OCI-LY7 (cell line): ENCODE measurements at regions not wholly inside any gene's neighbourhood (a gene's known extent, or its start where the extent isn't known, plus 50 kb on each side); places are given as distances from the start of the nearest gene placed in this dataset.

ENCODE experiments used
- BruUV-seq: library from RNA; stranded (reverse); fragments of 400-500 nt; replicated peaks from 2 replicates; lab custom pipeline; 2021; lab: Mats Ljungman, UMichigan
- CTCF ChIA-PET: fragments of 300-600 bp; sonication (Branson Sonifier 250); formaldehyde crosslinking; loops from one replicate; lab custom pipeline; 2022; ENCODE audit warnings: antibody characterized with exemption; ENCODE audit not compliant: unreplicated experiment; lab: Charles Lee
- POLR2A ChIA-PET: fragments of 300-600 bp; sonication (Branson Sonifier 250); formaldehyde crosslinking; loops from one replicate; lab custom pipeline; 2022; ENCODE audit warnings: antibody characterized with exemption; lab: Charles Lee
- DNase-seq: peaks from one replicate; pipeline ENCODE4 v3.0.0-alpha.2; 2015; ENCODE audit warnings: low spot score
- H2AFZ ChIP-seq: fragments of 200-600 bp; sonication (generic), shearing (Covaris generic); 2 replicates; pipeline ENCODE4 v1.6.1; 2014; ENCODE audit warnings: mild to moderate bottlenecking, antibody characterized with exemption, low read length, moderate library complexity
- H3K27ac ChIP-seq: fragments of 200-600 bp; sonication (generic); 2 replicates; pipeline ENCODE4 v1.5.1; 2014; ENCODE audit warnings: mixed run types, low read depth, mild to moderate bottlenecking, moderate library complexity, low read length, inconsistent platforms; ENCODE audit not compliant: poor library complexity, severe bottlenecking
- H3K36me3 ChIP-seq: fragments of 200-600 bp; sonication (generic); 2 replicates; pipeline ENCODE4 v1.6.1; 2014; ENCODE audit warnings: mild to moderate bottlenecking, antibody characterized with exemption, low read length, moderate library complexity, mixed read lengths; ENCODE audit not compliant: insufficient read depth
- H3K4me1 ChIP-seq: fragments of 200-600 bp; sonication (generic); 2 replicates; pipeline ENCODE4 v1.5.1; 2014; ENCODE audit warnings: mild to moderate bottlenecking, low read length; ENCODE audit not compliant: insufficient read depth, poor library complexity, severe bottlenecking
- H3K4me2 ChIP-seq: fragments of 200-600 bp; sonication (generic); 2 replicates; pipeline ENCODE4 v1.6.1; 2014; ENCODE audit warnings: mild to moderate bottlenecking, low read length
- H3K4me3 ChIP-seq: fragments of 200-600 bp; sonication (generic); 2 replicates; pipeline ENCODE4 v1.5.1; 2014; ENCODE audit warnings: mild to moderate bottlenecking, low read depth, low read length; ENCODE audit not compliant: poor library complexity, severe bottlenecking
- H3K79me2 ChIP-seq: fragments of 200-600 bp; sonication (generic); 2 replicates; pipeline ENCODE4 v1.6.1; 2016; ENCODE audit warnings: low read depth, mild to moderate bottlenecking, low read length, moderate library complexity, mixed read lengths; ENCODE audit not compliant: insufficient read depth
- H3K9me2 ChIP-seq: fragments of 200-600 bp; sonication (generic); 2 replicates; pipeline ENCODE4 v1.6.1; 2016; ENCODE audit warnings: mild to moderate bottlenecking, low read length, mixed read lengths; ENCODE audit not compliant: insufficient read depth
- H3K9me3 ChIP-seq: fragments of 200-600 bp; sonication (generic); 2 replicates; pipeline ENCODE4 v1.6.1; 2014; ENCODE audit warnings: mild to moderate bottlenecking, mixed run types, low read length, mixed read lengths
- H4K20me1 ChIP-seq: fragments of 200-600 bp; sonication (generic); 2 replicates; pipeline ENCODE4 v1.6.1; 2014; ENCODE audit warnings: mild to moderate bottlenecking, antibody characterized with exemption, low read length, moderate library complexity, mixed read lengths; ENCODE audit not compliant: insufficient read depth
- CTCF ChIP-seq: fragments of 200-600 bp; sonication (generic); conservative IDR thresholded peaks from 2 replicates; pipeline ENCODE4 v1.5.1; 2014; ENCODE audit warnings: mild to moderate bottlenecking, antibody characterized with exemption, low read length, moderate library complexity, mixed read lengths
- EZH2phosphoT487 ChIP-seq: fragments of 200-600 bp; sonication (generic); IDR thresholded peaks from 2 replicates; pipeline ENCODE4 v1.6.1; 2018; ENCODE audit warnings: low read depth, borderline replicate concordance, mild to moderate bottlenecking, mixed run types, antibody characterized with exemption, low read length, moderate library complexity, mixed read lengths
- intact Hi-C: fragments of 100-400 bp; cut with micrococcal nuclease; formaldehyde crosslinking; loops from one replicate; pipeline ENCODE4 v1.10.0; 2022; ENCODE audit not compliant: unreplicated experiment

DNA sequence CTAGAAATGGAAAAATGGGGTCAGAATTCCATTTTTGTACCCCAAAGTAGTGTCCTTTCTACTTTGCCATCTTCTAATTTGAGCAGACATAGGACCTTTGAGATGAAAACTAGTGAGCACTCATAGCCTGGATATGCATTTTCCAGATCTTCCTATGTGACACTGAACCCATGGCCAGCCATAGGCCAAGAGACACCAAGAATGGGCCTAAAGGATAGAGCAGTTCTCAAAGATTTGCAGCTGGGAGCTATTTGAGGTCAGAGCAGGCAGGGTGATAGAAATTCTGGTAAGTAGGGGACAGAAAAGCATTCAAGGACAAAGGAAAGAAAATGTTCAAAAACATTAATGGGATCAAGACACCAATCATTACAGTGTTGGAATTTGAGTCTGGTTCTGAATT, 332.8 kb downstream of the MYCN start:
- POLR2A ChIA-PET = no interaction called here
- no peaks in the 10 kb centered on the region for H3K36me3 ChIP-seq
- CTCF ChIA-PET = no interaction called here
- H3K27ac ChIP-seq = no peak overlapping the region
- no peak overlapping the region for H3K4me3 ChIP-seq
- H4K20me1 ChIP-seq = no peaks in the 10 kb centered on the region
- DNase-seq = no peak
- no peak overlapping the region for H3K4me2 ChIP-seq
- TF ChIP-seq EZH2phosphoT487 (no peak), CTCF (no peak)
- no TSS peak for BruUV-seq
- no peaks in the 10 kb centered on the region for H3K79me2 ChIP-seq
- intact Hi-C loops = no loop called here
- no peak overlapping the region for H2AFZ ChIP-seq
- no peaks in the 10 kb centered on the region for H3K9me2 ChIP-seq
- no peaks in the 10 kb centered on the region for H3K9me3 ChIP-seq
- no peaks in the 10 kb centered on the region for H3K4me1 ChIP-seq

DNA sequence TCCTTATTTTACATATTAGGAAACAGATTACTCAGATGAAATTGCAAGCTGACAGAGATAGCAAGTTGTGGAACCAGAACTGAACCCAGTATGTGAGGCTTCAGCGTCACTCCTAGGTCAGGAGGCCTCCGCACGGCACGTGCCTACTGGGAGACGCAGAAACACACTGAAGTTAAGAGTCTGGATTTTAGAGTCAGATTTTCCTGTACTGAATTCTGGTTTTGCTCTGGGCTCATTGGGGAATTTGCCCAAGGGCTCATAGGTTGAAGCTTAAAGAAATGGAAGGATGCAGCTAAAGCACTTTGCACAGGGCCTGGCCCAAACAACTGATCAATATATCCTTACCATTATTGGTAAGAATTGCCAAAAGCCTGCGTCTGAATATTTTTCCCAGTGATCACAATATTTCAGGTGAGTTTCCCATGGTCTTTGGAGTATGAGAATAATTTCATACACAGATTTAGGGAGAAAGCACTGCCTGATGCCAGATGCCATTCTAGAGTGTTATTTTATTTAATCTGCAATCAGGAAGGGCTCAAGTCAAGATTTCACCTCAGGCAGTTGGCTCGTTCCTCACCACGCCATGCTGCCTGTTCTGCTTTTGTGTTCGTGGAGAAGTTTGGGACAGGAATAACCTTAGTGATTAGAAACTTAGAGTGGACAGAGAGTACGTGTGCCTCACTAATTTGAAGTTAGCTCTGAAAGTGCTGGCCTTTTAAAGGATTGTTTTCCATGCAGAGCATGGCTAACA, 331.9 kb downstream of the MYCN start:
- Histone ChIP-seq H4K20me1 (no peaks in the 10 kb centered on the region), H3K4me3 (no peak overlapping the region), H3K36me3 (no peaks in the 10 kb centered on the region), H3K27ac (no peak overlapping the region), H3K4me1 (no peaks in the 10 kb centered on the region), H2AFZ (no peak overlapping the region), H3K79me2 (no peaks in the 10 kb centered on the region), H3K9me2 (no peaks in the 10 kb centered on the region), H3K4me2 (no peak overlapping the region), H3K9me3 (no peaks in the 10 kb centered on the region)
- CTCF ChIA-PET = no interaction called here
- BruUV-seq = no TSS peak
- intact Hi-C loops = no loop called here
- POLR2A ChIA-PET = no interaction called here
- no peak for DNase-seq
- TF ChIP-seq CTCF = no peak
- no peak for TF ChIP-seq EZH2phosphoT487

GRCh38 chr2:16271231-16271896, 331.0 kb downstream of the MYCN start:
- H3K27ac ChIP-seq = no peak overlapping the region
- TF ChIP-seq CTCF = no peak
- TF ChIP-seq EZH2phosphoT487 = no peak
- no peak overlapping the region for H2AFZ ChIP-seq
- H3K36me3 ChIP-seq = no peaks in the 10 kb centered on the region
- no peak for DNase-seq
- H3K4me3 ChIP-seq = no peak overlapping the region
- no peaks in the 10 kb centered on the region for H3K79me2 ChIP-seq
- no peaks in the 10 kb centered on the region for H3K4me1 ChIP-seq
- BruUV-seq = no TSS peak
- no peaks in the 10 kb centered on the region for H3K9me2 ChIP-seq
- H4K20me1 ChIP-seq = no peaks in the 10 kb centered on the region
- intact Hi-C loops = no loop called here
- ChIA-PET CTCF (no interaction called here), POLR2A (interaction anchor here (1.2 kb wide), 1 partner anchor 9 kb away, joined by 10 read pairs; no protein-coding TSS in a partner anchor)
- H3K9me3 ChIP-seq = no peaks in the 10 kb centered on the region
- H3K4me2 ChIP-seq = no peak overlapping the region
